ENCODE measurements at regions not wholly inside any gene's neighbourhood (a gene's known extent, or its start where the extent isn't known, plus 50 kb on each side); places are given as distances from the start of the nearest gene placed in this dataset.

DNA sequence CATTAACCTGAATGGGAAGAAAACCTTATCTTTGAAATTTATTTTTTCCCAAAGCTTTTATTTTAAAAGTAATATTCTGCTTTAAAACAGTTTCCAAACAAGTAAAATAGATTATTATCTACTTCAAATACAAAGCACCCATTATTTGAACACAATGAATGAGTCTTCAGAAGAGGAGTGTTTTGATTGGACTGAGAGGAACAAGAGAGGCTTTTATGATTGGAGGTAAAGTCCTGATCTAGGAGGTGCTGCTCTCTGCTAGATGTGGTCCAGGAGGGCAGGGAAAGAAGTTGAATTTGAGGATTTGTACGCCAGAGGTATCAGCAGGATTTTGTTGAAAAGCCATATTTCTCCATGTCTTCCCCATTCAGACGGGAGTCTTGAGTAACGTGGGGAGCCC is 900.7 kb downstream of the SOCS6 start:
- Histone ChIP-seq H3K27me3 (ENCODE audit: low read depth) (no peaks in the 10 kb centered on the region), H3K36me3 (no peaks in the 10 kb centered on the region), H3K9me3 (no peaks in the 10 kb centered on the region), H3K4me1 (no peaks in the 10 kb centered on the region), H3K4me3 (no peak overlapping the region), H3K27ac (no peak overlapping the region)
- DNase-seq (no peak), ATAC-seq (no peak)
- intact Hi-C loops (cut with DNase I): no loop called here
- TF ChIP-seq, protein P1, sequence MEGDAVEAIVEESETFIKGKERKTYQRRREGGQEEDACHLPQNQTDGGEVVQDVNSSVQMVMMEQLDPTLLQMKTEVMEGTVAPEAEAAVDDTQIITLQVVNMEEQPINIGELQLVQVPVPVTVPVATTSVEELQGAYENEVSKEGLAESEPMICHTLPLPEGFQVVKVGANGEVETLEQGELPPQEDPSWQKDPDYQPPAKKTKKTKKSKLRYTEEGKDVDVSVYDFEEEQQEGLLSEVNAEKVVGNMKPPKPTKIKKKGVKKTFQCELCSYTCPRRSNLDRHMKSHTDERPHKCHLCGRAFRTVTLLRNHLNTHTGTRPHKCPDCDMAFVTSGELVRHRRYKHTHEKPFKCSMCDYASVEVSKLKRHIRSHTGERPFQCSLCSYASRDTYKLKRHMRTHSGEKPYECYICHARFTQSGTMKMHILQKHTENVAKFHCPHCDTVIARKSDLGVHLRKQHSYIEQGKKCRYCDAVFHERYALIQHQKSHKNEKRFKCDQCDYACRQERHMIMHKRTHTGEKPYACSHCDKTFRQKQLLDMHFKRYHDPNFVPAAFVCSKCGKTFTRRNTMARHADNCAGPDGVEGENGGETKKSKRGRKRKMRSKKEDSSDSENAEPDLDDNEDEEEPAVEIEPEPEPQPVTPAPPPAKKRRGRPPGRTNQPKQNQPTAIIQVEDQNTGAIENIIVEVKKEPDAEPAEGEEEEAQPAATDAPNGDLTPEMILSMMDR (IDR thresholded peaks at IDR 0.05): no peak

DNA sequence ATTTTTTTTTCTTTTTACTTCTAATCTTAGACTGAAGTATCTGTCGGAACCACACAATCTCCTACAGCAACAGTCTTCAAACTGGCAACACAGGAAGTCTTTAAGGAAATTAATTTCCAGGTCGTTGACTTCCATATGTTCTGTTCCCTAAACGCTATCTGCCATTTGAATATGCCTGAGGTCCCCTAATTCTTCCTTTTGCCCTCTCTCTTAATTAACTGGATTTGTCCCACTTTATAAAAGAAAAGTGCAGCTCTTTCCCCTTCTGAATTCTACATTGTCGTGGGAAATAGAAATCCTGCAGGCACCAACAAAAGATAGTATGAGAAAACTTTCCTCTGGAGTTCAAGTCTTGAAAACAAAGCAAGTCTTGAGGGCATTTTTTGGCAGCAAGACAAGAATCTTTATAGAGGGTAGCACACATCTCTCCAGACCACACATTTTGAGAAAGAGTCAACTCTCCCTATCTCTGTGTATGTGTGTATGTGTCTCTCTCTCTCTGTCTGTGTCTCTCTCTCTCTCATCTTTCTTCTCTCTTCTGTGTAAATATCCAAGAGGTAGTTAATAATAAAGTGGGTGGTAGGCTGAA is 879.8 kb downstream of the SOCS6 start:
- TF ChIP-seq, protein P1 (IDR thresholded peaks at IDR 0.05): no peak
- H3K4me3 ChIP-seq: no peak overlapping the region
- no peaks in the 10 kb centered on the region for H3K4me1 ChIP-seq
- H3K27ac ChIP-seq: no peak overlapping the region
- ATAC-seq (no peak), DNase-seq (no peak)
- H3K9me3 ChIP-seq: no peaks in the 10 kb centered on the region
- H3K27me3 ChIP-seq (ENCODE audit: low read depth): no peaks in the 10 kb centered on the region
- intact Hi-C loops (cut with DNase I): no loop called here
- no peaks in the 10 kb centered on the region for H3K36me3 ChIP-seq

DNA sequence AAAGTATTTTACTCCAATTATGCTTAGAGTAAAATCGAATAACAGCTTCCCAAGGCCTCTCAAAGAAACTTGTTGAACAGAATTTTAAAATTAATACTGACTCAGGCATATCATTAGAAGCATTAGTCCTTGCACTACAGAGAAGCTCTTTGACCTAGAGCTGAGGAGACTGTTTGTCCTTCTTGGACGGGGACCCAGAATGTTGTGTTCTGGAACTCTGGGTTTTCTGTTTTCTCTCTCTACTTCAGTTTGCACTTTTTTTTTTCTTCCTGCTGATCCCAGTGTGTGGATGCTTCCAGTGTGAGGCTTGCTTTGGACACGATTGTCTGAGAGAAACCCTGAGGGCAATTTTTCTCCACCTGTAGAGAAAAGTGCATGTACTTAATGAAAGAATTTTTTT is 847.6 kb downstream of the SOCS6 start:
- H3K4me1 ChIP-seq: no peaks in the 10 kb centered on the region
- H3K36me3 ChIP-seq: no peaks in the 10 kb centered on the region
- TF ChIP-seq, protein P1 (IDR thresholded peaks at IDR 0.05): no peak
- ATAC-seq: no peak
- no peak overlapping the region for H3K27ac ChIP-seq
- no peak for DNase-seq
- H3K9me3 ChIP-seq: no peaks in the 10 kb centered on the region
- intact Hi-C loops (cut with DNase I): no loop called here
- no peak overlapping the region for H3K4me3 ChIP-seq
- H3K27me3 ChIP-seq (ENCODE audit: low read depth): no peaks in the 10 kb centered on the region

DNA sequence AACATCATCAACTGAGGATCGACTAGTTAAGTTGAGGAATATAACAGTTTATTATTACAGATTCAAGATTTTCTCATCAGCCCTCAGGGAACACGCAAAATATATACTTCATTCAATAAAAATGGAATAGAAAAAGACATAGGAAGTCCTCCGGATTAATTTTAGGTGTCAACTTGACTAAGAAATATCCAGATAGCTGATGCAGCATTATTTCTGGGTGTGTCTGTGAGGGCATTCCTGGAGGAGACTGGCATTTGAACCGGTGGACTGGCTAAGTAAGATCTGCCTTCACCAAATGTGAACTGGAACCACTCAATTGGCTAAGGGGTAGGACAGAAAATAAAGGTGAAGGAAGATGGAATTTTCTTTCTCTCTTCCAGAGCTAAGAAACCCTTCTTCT is 845.3 kb downstream of the SOCS6 start:
- Histone ChIP-seq H3K4me3 (no peak overlapping the region), H3K4me1 (no peaks in the 10 kb centered on the region), H3K36me3 (no peaks in the 10 kb centered on the region), H3K27me3 (ENCODE audit: low read depth) (no peaks in the 10 kb centered on the region), H3K27ac (no peak overlapping the region), H3K9me3 (no peaks in the 10 kb centered on the region)
- DNase-seq (no peak), ATAC-seq (no peak)
- intact Hi-C loops (cut with DNase I): no loop called here
- TF ChIP-seq, protein P1 (IDR thresholded peaks at IDR 0.05): no peak

DNA sequence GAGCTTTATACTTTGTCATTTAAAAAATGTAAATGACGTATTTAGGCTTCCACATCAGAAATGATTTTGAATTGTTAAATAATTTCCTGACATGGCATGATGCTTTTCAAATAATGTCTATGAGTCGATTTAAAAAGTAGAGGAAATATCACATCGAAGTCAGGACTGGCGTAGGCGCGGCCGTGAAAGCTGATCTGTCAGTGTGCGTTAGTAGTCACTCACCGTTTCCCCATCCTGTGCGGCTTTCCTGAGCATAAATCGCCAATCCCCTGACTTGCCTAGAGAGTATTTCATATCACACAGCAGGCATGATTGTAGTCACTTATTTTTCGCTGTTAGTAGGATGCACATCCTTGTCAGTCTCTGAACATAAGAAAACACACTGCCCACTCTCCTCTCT is 843.1 kb downstream of the SOCS6 start:
- no peak for ATAC-seq
- no peak overlapping the region for H3K4me3 ChIP-seq
- H3K9me3 ChIP-seq: no peaks in the 10 kb centered on the region
- no peaks in the 10 kb centered on the region for H3K4me1 ChIP-seq
- no peak overlapping the region for H3K27ac ChIP-seq
- H3K36me3 ChIP-seq: no peaks in the 10 kb centered on the region
- TF ChIP-seq, protein P1 (IDR thresholded peaks at IDR 0.05): no peak
- H3K27me3 ChIP-seq (ENCODE audit: low read depth): no peaks in the 10 kb centered on the region
- intact Hi-C loops (cut with DNase I): no loop called here
- DNase-seq: no peak

DNA sequence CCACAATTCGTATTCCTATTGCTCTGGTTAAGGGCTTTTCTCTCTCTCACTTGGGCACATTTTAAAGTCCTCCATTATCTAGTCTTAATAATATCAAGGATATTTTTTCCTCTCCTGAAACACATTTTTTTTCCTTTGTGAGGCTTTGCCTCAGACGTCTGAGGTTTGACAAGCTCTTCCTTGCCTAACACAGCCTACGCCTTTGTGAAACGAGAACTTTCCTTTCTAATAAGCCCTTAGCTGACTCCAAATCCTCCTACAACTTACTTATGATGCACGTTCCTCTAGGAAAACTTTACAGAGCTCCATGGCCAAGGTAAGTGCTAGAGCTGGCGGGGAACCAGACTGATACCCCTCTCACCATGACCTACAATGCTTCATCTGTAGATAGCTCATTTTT is 841.5 kb downstream of the SOCS6 start:
- Histone ChIP-seq H3K36me3 (no peaks in the 10 kb centered on the region), H3K27me3 (ENCODE audit: low read depth) (no peaks in the 10 kb centered on the region), H3K4me3 (no peak overlapping the region), H3K27ac (no peak overlapping the region), H3K9me3 (no peaks in the 10 kb centered on the region), H3K4me1 (no peaks in the 10 kb centered on the region)
- DNase-seq (no peak), ATAC-seq (no peak)
- TF ChIP-seq, protein P1 (IDR thresholded peaks at IDR 0.05): no peak
- intact Hi-C loops (cut with DNase I): no loop called here

Measured in lower lobe of right lung (tissue), 2 donors.